HepG2 (cell line): ENCODE measurements at regions not wholly inside any gene's neighbourhood (a gene's known extent, or its start where the extent isn't known, plus 50 kb on each side); places are given as distances from the start of the nearest gene placed in this dataset.

Experiments used
- ATAC-seq: fragments of 200-7000 bp; cut with Tn5 transposase; 3 replicates; pipeline ENCODE4 v1.9.1; 2020; ENCODE audit warnings: mild to moderate bottlenecking, moderate library complexity
- BruUV-seq: library from RNA; stranded (reverse); fragments of 400-500 nt; replicated peaks from 2 replicates; lab custom pipeline; 2021; lab: Mats Ljungman, UMichigan
- CTCF ChIA-PET: fragments of 300-600 bp; formaldehyde crosslinking; extraction: SDS; loops from one replicate; lab custom pipeline; 2021; ENCODE audit warnings: low total read pairs, inconsistent platforms, low intra/inter-chr PET ratio; lab: Yijun Ruan, JAX
- POLR2A ChIA-PET: fragments of 350-600 bp; sonication (Branson Sonifier 250); formaldehyde crosslinking; loops from one replicate; lab custom pipeline; 2020; ENCODE audit warnings: antibody characterized with exemption, inconsistent platforms; lab: Yijun Ruan, JAX
- DNase-seq: peaks from one replicate; pipeline ENCODE4 v3.0.0-alpha.2; 2015; ENCODE audit warnings: low spot score
- FAIRE-seq: peaks from 3 replicates; lab custom pipeline; 2011; peaks lifted over from hg19 to GRCh38; lab: Jason Lieb, UNC
- H2AFZ ChIP-seq: one replicate; pipeline ENCODE4 v1.6.1; 2011; ENCODE audit warnings: low read length, inconsistent platforms
- H3K27ac ChIP-seq: fragments of 300-600 bp; 3 replicates; pipeline ENCODE4 v1.8.0; 2011; ENCODE audit warnings: mixed run types, mild to moderate bottlenecking, mixed read lengths, low read length, inconsistent platforms; ENCODE audit not compliant: insufficient read depth; ENCODE audit errors: extremely low read length
- H3K27me3 ChIP-seq, 2 experiments: fragments of 200-600 bp in 1 of 2; 2 replicates in 1 of 2; 3 replicates in 1 of 2; pipeline versions ENCODE4 v1.6.0 to v1.8.0; 2011; ENCODE audit warnings: low read length in 2 of 2, mild to moderate bottlenecking in 2 of 2, moderate library complexity in 2 of 2, inconsistent platforms in 1 of 2; ENCODE audit not compliant: insufficient read depth in 2 of 2, control insufficient read depth in 1 of 2
- H3K36me3 ChIP-seq, 2 experiments: fragments of 200-600 bp in 1 of 2; replicated peaks in 1 of 2; 2 replicates in 1 of 2; 3 replicates in 1 of 2; pipeline versions ENCODE4 v1.5.1 to v1.8.0; 2011; ENCODE audit warnings: low read length in 2 of 2, inconsistent platforms in 1 of 2; ENCODE audit not compliant: insufficient read depth in 2 of 2, control insufficient read depth in 1 of 2
- H3K4me1 ChIP-seq: 2 replicates; pipeline ENCODE4 v1.5.1; 2012; ENCODE audit warnings: low read length, inconsistent platforms; ENCODE audit not compliant: insufficient read depth
- H3K4me2 ChIP-seq: 2 replicates; pipeline ENCODE4 v1.6.0; 2011; ENCODE audit warnings: low read depth, low read length, inconsistent platforms
- H3K4me3 ChIP-seq, 3 experiments: fragments of 200-600 bp in 1 of 3; sonication (generic), shearing (Covaris generic) in 1 of 3; replicated peaks in 1 of 3; 2 replicates each; pipeline ENCODE4 v1.5.1; 2011 to 2016; ENCODE audit warnings: low read length in 3 of 3, inconsistent platforms in 2 of 3, low read depth in 2 of 3, mild to moderate bottlenecking in 2 of 3, control low read depth in 1 of 3, mixed read lengths in 1 of 3; ENCODE audit not compliant: insufficient read depth in 1 of 3
- H3K79me2 ChIP-seq: one replicate; pipeline ENCODE4 v1.6.1; 2011; ENCODE audit warnings: low read length, inconsistent platforms; ENCODE audit not compliant: insufficient read depth
- H3K9ac ChIP-seq: 2 replicates; pipeline ENCODE4 v1.6.0; 2011; ENCODE audit warnings: mild to moderate bottlenecking, low read depth, low read length, inconsistent platforms; ENCODE audit not compliant: insufficient read depth
- H3K9me3 ChIP-seq: 2 replicates; pipeline ENCODE4 v1.5.1; 2012; ENCODE audit warnings: mild to moderate bottlenecking, low read length
- H4K20me1 ChIP-seq: 2 replicates; pipeline ENCODE4 v1.6.0; 2011; ENCODE audit warnings: inconsistent platforms, mild to moderate bottlenecking, low read length, moderate library complexity; ENCODE audit not compliant: insufficient read depth
- ATRX ChIP-seq: sonication (generic); formaldehyde crosslinking; IDR thresholded peaks from 2 replicates; pipeline ENCODE4 v1.4.0; 2020; ENCODE audit warnings: missing genetic modification reagents, borderline replicate concordance
- CEBPG ChIP-seq: IDR thresholded peaks from 2 replicates; pipeline ENCODE4 v1.6.1; 2016
- FOXP4 ChIP-seq: sonication (generic); formaldehyde crosslinking; IDR thresholded peaks from 2 replicates; pipeline ENCODE4 v1.4.0; 2020; ENCODE audit warnings: missing genetic modification reagents
- HNF1A ChIP-seq, 2 experiments: sonication (generic) in 1 of 2; formaldehyde crosslinking in 1 of 2; IDR thresholded peaks; 2 replicates each; pipeline versions ENCODE4 v1.4.0 to v1.6.1; 2016 to 2020; ENCODE audit warnings: borderline replicate concordance in 1 of 2, low read depth in 1 of 2, mild to moderate bottlenecking in 1 of 2, missing genetic modification reagents in 1 of 2
- IRX3 ChIP-seq: sonication (generic); formaldehyde crosslinking; IDR thresholded peaks from 2 replicates; pipeline ENCODE4 v1.8.1; 2023; ENCODE audit warnings: mild to moderate bottlenecking, low read depth, missing genetic modification reagents, borderline replicate concordance
- KLF12 ChIP-seq: sonication (generic); formaldehyde crosslinking; IDR thresholded peaks from 2 replicates; pipeline ENCODE4 v1.4.0; 2020; ENCODE audit warnings: missing genetic modification reagents, borderline replicate concordance
- NFIB ChIP-seq: sonication (generic); formaldehyde crosslinking; IDR thresholded peaks from 2 replicates; pipeline ENCODE4 v1.9.0; 2021; ENCODE audit warnings: missing genetic modification reagents, mild to moderate bottlenecking, borderline replicate concordance
- SOX5 ChIP-seq: IDR thresholded peaks from 2 replicates; pipeline ENCODE4 v1.6.1; 2016; ENCODE audit warnings: borderline replicate concordance
- SRF ChIP-seq: IDR thresholded peaks from 2 replicates; pipeline ENCODE4 v1.6.1; 2011; ENCODE audit warnings: mild to moderate bottlenecking, low read depth, low read length, moderate library complexity
- ZBTB25 ChIP-seq: IDR thresholded peaks from 2 replicates; pipeline ENCODE4 v1.6.1; 2018; ENCODE audit warnings: missing genetic modification reagents
- ZBTB4 ChIP-seq: sonication (generic); formaldehyde crosslinking; IDR thresholded peaks from 2 replicates; pipeline ENCODE4 v1.4.0; 2020; ENCODE audit warnings: missing genetic modification reagents, mild to moderate bottlenecking, borderline replicate concordance
- ZNF614 ChIP-seq: IDR thresholded peaks from 2 replicates; pipeline ENCODE4 v1.6.1; 2018; ENCODE audit warnings: missing biosample characterization, missing genetic modification reagents, inconsistent platforms, borderline replicate concordance
- ZSCAN29 ChIP-seq: sonication (generic); formaldehyde crosslinking; conservative IDR thresholded peaks from 2 replicates; pipeline ENCODE4 v1.4.0; 2020; ENCODE audit warnings: mild to moderate bottlenecking, missing genetic modification reagents
- WGBS: methylation state at CpG from one replicate; pipeline ENCODE4 v1.1.6; 2017; ENCODE audit warnings: low lambda C conversion rate; 5-methylcytosine and 5-hydroxymethylcytosine counted together
- in situ Hi-C: cut with HindIII; loops from 2 replicates; pipeline ENCODE4 v1.10.0; 2017; ENCODE audit warnings: low pct_unique_long_range_greater_than_20kb; ENCODE audit not compliant: extremely low pct_ligation_motif_present
- intact Hi-C: fragments of 100-400 bp; cut with micrococcal nuclease; formaldehyde crosslinking; loops from one replicate; pipeline ENCODE4 v1.10.0; 2022; ENCODE audit not compliant: unreplicated experiment

GRCh38 chr10:28970231-28970630, 292.9 kb downstream of the BAMBI start:
- Histone ChIP-seq H3K27me3 (no peaks in the 10 kb centered on the region), H3K4me3 (no peak overlapping the region), H3K79me2 (no peaks in the 10 kb centered on the region), H2AFZ (no peak overlapping the region), H3K4me1 (peaks cover 5% of the 10 kb centered on the region; the same call in 1 of the 2 replicates), H3K9me3 (no peaks in the 10 kb centered on the region), H4K20me1 (no peaks in the 10 kb centered on the region), H3K27ac (no peak overlapping the region), H3K4me2 (no peak overlapping the region), H3K9ac (no peak overlapping the region), H3K36me3 (no peaks in the 10 kb centered on the region)
- CTCF ChIA-PET: no interaction called here
- DNase-seq (no peak), ATAC-seq (no peak), FAIRE-seq (no peak)
- BruUV-seq: no TSS peak
- in situ Hi-C loops: no loop called here
- 52% methylated on average over 6 of the region's 6 CpGs for WGBS
- intact Hi-C loops: no loop called here
- POLR2A ChIA-PET: no interaction called here
- TF ChIP-seq ZBTB4 (CRISPR knock-in tag) (no peak), NFIB (CRISPR knock-in tag) (no peak), ZBTB25 (CRISPR knock-in tag) (no peak), ZNF614 (no peak), CEBPG (CRISPR knock-in tag) (no peak), KLF12 (no peak), ZSCAN29 (no peak), FOXP4 (no peak), SRF (no peak), SOX5 (CRISPR knock-in tag) (no peak), ATRX (no peak), HNF1A (IDR thresholded peaks at IDR 0.05; ENCODE audit: low read depth) (no peak), HNF1A (CRISPR knock-in tag; IDR thresholded peaks at IDR 0.05; ENCODE audit: borderline replicate concordance) (no peak), IRX3 (CRISPR knock-in tag) (no peak)
